Panc1 (cell line): ENCODE measurements at regions not wholly inside any gene's neighbourhood (a gene's known extent, or its start where the extent isn't known, plus 50 kb on each side); places are given as distances from the start of the nearest gene placed in this dataset.

Experiments
- CTCF ChIP-seq: fragments of 450-650 bp; IDR thresholded peaks from 2 replicates; pipeline ENCODE4 v1.5.1; 2017; ENCODE audit warnings: mild to moderate bottlenecking
- POLR2AphosphoS5 ChIP-seq: IDR thresholded peaks from 2 replicates; pipeline ENCODE4 v1.6.1; 2012; ENCODE audit warnings: mild to moderate bottlenecking, low read depth, low read length, moderate library complexity
- TF ChIP-seq, protein P1 (sequence below), 2 experiments: IDR thresholded peaks; 2 replicates each; pipeline ENCODE4 v1.6.1; 2011 to 2012; ENCODE audit warnings: low read depth in 2 of 2, control low read depth in 1 of 2, low read length in 1 of 2, mild to moderate bottlenecking in 1 of 2, moderate library complexity in 1 of 2; ENCODE audit not compliant: insufficient read depth in 1 of 2

DNA sequence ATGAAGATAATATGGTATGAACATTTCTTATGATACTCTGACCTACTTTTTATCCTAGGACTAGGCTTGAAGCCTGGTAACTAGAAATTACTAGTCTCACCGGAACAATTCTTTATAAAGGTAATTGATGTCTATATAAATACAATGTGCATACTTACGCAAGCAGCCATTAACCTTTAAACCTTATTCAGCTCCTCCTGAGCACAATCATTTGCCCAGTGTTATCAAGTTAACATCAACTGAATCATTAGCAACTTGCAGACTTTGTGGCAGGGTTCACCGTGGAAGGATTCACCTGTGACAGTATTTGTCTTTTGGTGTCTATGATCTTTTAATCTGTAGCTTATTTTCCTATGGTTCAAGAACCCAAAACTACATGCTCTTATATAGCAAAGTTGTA is 508.6 kb upstream of the KLHL1 start:
- TF ChIP-seq CTCF (no peak), POLR2AphosphoS5 (no peak)
- TF ChIP-seq, protein P1, sequence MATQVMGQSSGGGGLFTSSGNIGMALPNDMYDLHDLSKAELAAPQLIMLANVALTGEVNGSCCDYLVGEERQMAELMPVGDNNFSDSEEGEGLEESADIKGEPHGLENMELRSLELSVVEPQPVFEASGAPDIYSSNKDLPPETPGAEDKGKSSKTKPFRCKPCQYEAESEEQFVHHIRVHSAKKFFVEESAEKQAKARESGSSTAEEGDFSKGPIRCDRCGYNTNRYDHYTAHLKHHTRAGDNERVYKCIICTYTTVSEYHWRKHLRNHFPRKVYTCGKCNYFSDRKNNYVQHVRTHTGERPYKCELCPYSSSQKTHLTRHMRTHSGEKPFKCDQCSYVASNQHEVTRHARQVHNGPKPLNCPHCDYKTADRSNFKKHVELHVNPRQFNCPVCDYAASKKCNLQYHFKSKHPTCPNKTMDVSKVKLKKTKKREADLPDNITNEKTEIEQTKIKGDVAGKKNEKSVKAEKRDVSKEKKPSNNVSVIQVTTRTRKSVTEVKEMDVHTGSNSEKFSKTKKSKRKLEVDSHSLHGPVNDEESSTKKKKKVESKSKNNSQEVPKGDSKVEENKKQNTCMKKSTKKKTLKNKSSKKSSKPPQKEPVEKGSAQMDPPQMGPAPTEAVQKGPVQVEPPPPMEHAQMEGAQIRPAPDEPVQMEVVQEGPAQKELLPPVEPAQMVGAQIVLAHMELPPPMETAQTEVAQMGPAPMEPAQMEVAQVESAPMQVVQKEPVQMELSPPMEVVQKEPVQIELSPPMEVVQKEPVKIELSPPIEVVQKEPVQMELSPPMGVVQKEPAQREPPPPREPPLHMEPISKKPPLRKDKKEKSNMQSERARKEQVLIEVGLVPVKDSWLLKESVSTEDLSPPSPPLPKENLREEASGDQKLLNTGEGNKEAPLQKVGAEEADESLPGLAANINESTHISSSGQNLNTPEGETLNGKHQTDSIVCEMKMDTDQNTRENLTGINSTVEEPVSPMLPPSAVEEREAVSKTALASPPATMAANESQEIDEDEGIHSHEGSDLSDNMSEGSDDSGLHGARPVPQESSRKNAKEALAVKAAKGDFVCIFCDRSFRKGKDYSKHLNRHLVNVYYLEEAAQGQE (IDR thresholded peaks at IDR 0.05; ENCODE audit: insufficient read depth in 1 of 2, low read depth in 2 of 2, low read length in 1 of 2), result no peak
